WTC11 (cell line): ENCODE measurements at regions not wholly inside any gene's neighbourhood (a gene's known extent, or its start where the extent isn't known, plus 50 kb on each side); places are given as distances from the start of the nearest gene placed in this dataset.

Experiments used
- ATAC-seq: fragments of 200-7000 bp; cut with Tn5 transposase; 2 replicates; pipeline ENCODE4 v1.10.0; 2021; ENCODE audit warnings: mild to moderate bottlenecking, moderate library complexity
- CTCF ChIA-PET: fragments of 300-600 bp; sonication (Branson Sonifier 250); formaldehyde crosslinking; loops from one replicate; lab custom pipeline; 2021; ENCODE audit warnings: antibody characterized with exemption; lab: Charles Lee
- POLR2A ChIA-PET: fragments of 350-600 bp; sonication (Branson Sonifier 250); formaldehyde crosslinking; loops from one replicate; lab custom pipeline; 2021; ENCODE audit warnings: antibody characterized with exemption; lab: Charles Lee
- DNase-seq: peaks from one replicate; pipeline ENCODE4 v3.0.0; 2021; ENCODE audit warnings: low spot score
- H3K27ac Mint-ChIP-seq: 2 replicates; pipeline ENCODE4 v1.8.0; 2021; ENCODE audit warnings: mixed read lengths
- H3K27me3 Mint-ChIP-seq: 2 replicates; pipeline ENCODE4 v1.8.0; 2021; ENCODE audit warnings: low read depth, mild to moderate bottlenecking, moderate library complexity, mixed read lengths
- H3K36me3 Mint-ChIP-seq: 2 replicates; pipeline ENCODE4 v1.8.0; 2021; ENCODE audit warnings: mixed read lengths
- H3K4me1 Mint-ChIP-seq: 2 replicates; pipeline ENCODE4 v1.8.0; 2022; ENCODE audit warnings: mixed read lengths
- H3K4me3 Mint-ChIP-seq: 2 replicates; pipeline ENCODE4 v1.8.0; 2021; ENCODE audit warnings: mild to moderate bottlenecking, moderate library complexity, mixed read lengths
- H3K9me3 Mint-ChIP-seq: 2 replicates; pipeline ENCODE4 v1.8.0; 2021; ENCODE audit warnings: mixed read lengths
- AFF4 ChIP-seq: sonication (generic); formaldehyde crosslinking; IDR thresholded peaks from 2 replicates; pipeline ENCODE4 v1.8.1; 2023; ENCODE audit warnings: mild to moderate bottlenecking, missing genetic modification reagents, borderline replicate concordance
- ATF1 ChIP-seq: sonication (generic); formaldehyde crosslinking; IDR thresholded peaks from 2 replicates; pipeline ENCODE4 v1.8.1; 2023; ENCODE audit warnings: mild to moderate bottlenecking, moderate library complexity, missing genetic modification reagents
- ATF3 ChIP-seq: sonication (generic); formaldehyde crosslinking; conservative IDR thresholded peaks from 2 replicates; pipeline ENCODE4 v1.8.1; 2022; ENCODE audit warnings: mild to moderate bottlenecking, missing genetic modification reagents
- E2F4 ChIP-seq: sonication (generic); formaldehyde crosslinking; IDR thresholded peaks from 2 replicates; pipeline ENCODE4 v1.8.1; 2022; ENCODE audit warnings: low read depth, mild to moderate bottlenecking, moderate library complexity, missing genetic modification reagents, borderline replicate concordance
- EMX1 ChIP-seq: fragments of 250-450 bp; sonication (Bioruptor Pico); IDR thresholded peaks from 2 replicates; pipeline ENCODE4 v1.8.0; 2021; ENCODE audit warnings: mild to moderate bottlenecking
- ETV6 ChIP-seq: sonication (generic); formaldehyde crosslinking; IDR thresholded peaks from 2 replicates; pipeline ENCODE4 v1.8.1; 2022; ENCODE audit warnings: mild to moderate bottlenecking, missing genetic modification reagents
- FOXK1 ChIP-seq: sonication (generic); formaldehyde crosslinking; IDR thresholded peaks from 2 replicates; pipeline ENCODE4 v1.8.0; 2022; ENCODE audit warnings: mild to moderate bottlenecking, moderate library complexity, missing genetic modification reagents
- IRF2 ChIP-seq: sonication (generic); formaldehyde crosslinking; IDR thresholded peaks from 2 replicates; pipeline ENCODE4 v1.8.0; 2022; ENCODE audit warnings: low read depth, missing genetic modification reagents, borderline replicate concordance
- JUN ChIP-seq: sonication (generic); formaldehyde crosslinking; IDR thresholded peaks from 2 replicates; pipeline ENCODE4 v1.8.0; 2023; ENCODE audit warnings: mild to moderate bottlenecking, missing genetic modification reagents
- KAT7 ChIP-seq: sonication (generic); formaldehyde crosslinking; IDR thresholded peaks from 2 replicates; pipeline ENCODE4 v1.8.1; 2023; ENCODE audit warnings: missing genetic modification reagents, mild to moderate bottlenecking, borderline replicate concordance
- MAX ChIP-seq: sonication (generic); formaldehyde crosslinking; IDR thresholded peaks from 2 replicates; pipeline ENCODE4 v1.8.0; 2022; ENCODE audit warnings: mild to moderate bottlenecking, missing genetic modification reagents
- NFATC4 ChIP-seq: fragments of 250-450 bp; sonication (Bioruptor Pico); IDR thresholded peaks from 2 replicates; pipeline ENCODE4 v1.9.0; 2021; ENCODE audit warnings: mild to moderate bottlenecking
- NFE2L1 ChIP-seq: sonication (generic); formaldehyde crosslinking; IDR thresholded peaks from 2 replicates; pipeline ENCODE4 v1.8.1; 2023; ENCODE audit warnings: missing genetic modification reagents
- SMAD4 ChIP-seq: sonication (generic); formaldehyde crosslinking; IDR thresholded peaks from 2 replicates; pipeline ENCODE4 v1.8.0; 2022; ENCODE audit warnings: mild to moderate bottlenecking, missing genetic modification reagents
- SP1 ChIP-seq: sonication (generic); formaldehyde crosslinking; conservative IDR thresholded peaks from 2 replicates; pipeline ENCODE4 v1.8.1; 2022; ENCODE audit warnings: missing genetic modification reagents
- STAT6 ChIP-seq: sonication (generic); formaldehyde crosslinking; conservative IDR thresholded peaks from 2 replicates; pipeline ENCODE4 v1.8.1; 2023; ENCODE audit warnings: mild to moderate bottlenecking, low read depth, missing genetic modification reagents, moderate library complexity
- TEAD1 ChIP-seq: sonication (generic); formaldehyde crosslinking; IDR thresholded peaks from 2 replicates; pipeline ENCODE4 v1.8.0; 2022; ENCODE audit warnings: mild to moderate bottlenecking, missing genetic modification reagents
- ZBTB43 ChIP-seq: sonication (generic); formaldehyde crosslinking; IDR thresholded peaks from 2 replicates; pipeline ENCODE4 v1.8.1; 2023; ENCODE audit warnings: mild to moderate bottlenecking, missing genetic modification reagents
- ZNF232 ChIP-seq: sonication (generic); formaldehyde crosslinking; IDR thresholded peaks from 2 replicates; pipeline ENCODE4 v1.8.0; 2022; ENCODE audit warnings: mild to moderate bottlenecking, missing genetic modification reagents
- ZNF317 ChIP-seq: sonication (generic); formaldehyde crosslinking; IDR thresholded peaks from 2 replicates; pipeline ENCODE4 v1.8.1; 2023; ENCODE audit warnings: low read depth, mild to moderate bottlenecking, moderate library complexity, missing genetic modification reagents, borderline replicate concordance
- ZNF671 ChIP-seq: fragments of 250-450 bp; sonication (Bioruptor Pico); IDR thresholded peaks from 2 replicates; pipeline ENCODE4 v1.8.0; 2021; ENCODE audit warnings: mild to moderate bottlenecking
- TF ChIP-seq, protein P1 (sequence below): fragments of 250-450 bp; sonication (Bioruptor Pico); IDR thresholded peaks from 2 replicates; pipeline ENCODE4 v1.9.0; 2021; ENCODE audit warnings: mild to moderate bottlenecking, borderline replicate concordance
- TF ChIP-seq, protein P2 (sequence below): fragments of 250-450 bp; sonication (Bioruptor Pico); IDR thresholded peaks from 2 replicates; pipeline ENCODE4 v1.9.0; 2021; ENCODE audit warnings: mild to moderate bottlenecking

GRCh38 chr2:5064687-5065086 lies 627.5 kb upstream of the SOX11 start:
- peaks cover 72% of the 10 kb centered on the region for H3K36me3 Mint-ChIP-seq
- TF ChIP-seq AFF4 (CRISPR knock-in tag): no peak
- TF ChIP-seq E2F4 (CRISPR knock-in tag): no peak
- no peak for TF ChIP-seq ETV6 (CRISPR knock-in tag)
- TF ChIP-seq, protein P1, sequence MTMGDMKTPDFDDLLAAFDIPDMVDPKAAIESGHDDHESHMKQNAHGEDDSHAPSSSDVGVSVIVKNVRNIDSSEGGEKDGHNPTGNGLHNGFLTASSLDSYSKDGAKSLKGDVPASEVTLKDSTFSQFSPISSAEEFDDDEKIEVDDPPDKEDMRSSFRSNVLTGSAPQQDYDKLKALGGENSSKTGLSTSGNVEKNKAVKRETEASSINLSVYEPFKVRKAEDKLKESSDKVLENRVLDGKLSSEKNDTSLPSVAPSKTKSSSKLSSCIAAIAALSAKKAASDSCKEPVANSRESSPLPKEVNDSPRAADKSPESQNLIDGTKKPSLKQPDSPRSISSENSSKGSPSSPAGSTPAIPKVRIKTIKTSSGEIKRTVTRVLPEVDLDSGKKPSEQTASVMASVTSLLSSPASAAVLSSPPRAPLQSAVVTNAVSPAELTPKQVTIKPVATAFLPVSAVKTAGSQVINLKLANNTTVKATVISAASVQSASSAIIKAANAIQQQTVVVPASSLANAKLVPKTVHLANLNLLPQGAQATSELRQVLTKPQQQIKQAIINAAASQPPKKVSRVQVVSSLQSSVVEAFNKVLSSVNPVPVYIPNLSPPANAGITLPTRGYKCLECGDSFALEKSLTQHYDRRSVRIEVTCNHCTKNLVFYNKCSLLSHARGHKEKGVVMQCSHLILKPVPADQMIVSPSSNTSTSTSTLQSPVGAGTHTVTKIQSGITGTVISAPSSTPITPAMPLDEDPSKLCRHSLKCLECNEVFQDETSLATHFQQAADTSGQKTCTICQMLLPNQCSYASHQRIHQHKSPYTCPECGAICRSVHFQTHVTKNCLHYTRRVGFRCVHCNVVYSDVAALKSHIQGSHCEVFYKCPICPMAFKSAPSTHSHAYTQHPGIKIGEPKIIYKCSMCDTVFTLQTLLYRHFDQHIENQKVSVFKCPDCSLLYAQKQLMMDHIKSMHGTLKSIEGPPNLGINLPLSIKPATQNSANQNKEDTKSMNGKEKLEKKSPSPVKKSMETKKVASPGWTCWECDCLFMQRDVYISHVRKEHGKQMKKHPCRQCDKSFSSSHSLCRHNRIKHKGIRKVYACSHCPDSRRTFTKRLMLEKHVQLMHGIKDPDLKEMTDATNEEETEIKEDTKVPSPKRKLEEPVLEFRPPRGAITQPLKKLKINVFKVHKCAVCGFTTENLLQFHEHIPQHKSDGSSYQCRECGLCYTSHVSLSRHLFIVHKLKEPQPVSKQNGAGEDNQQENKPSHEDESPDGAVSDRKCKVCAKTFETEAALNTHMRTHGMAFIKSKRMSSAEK (CRISPR knock-in tag): no peak
- TF ChIP-seq TEAD1 (CRISPR knock-in tag): no peak
- TF ChIP-seq ATF1 (CRISPR knock-in tag): no peak
- no peak for TF ChIP-seq ZNF671 (CRISPR knock-in tag)
- TF ChIP-seq ATF3 (CRISPR knock-in tag): no peak
- TF ChIP-seq SMAD4 (CRISPR knock-in tag): no peak
- no peak for TF ChIP-seq EMX1 (CRISPR knock-in tag)
- no peak for TF ChIP-seq JUN
- TF ChIP-seq, all 79 proteins: peak for 0
- Mint-ChIP-seq H3K27me3 (peaks cover 9% of the 10 kb centered on the region), H3K27ac (no peak overlapping the region), H3K4me1 (no peaks in the 10 kb centered on the region), H3K9me3 (peaks cover 84% of the 10 kb centered on the region), H3K4me3 (no peak overlapping the region)
- CTCF ChIA-PET: no interaction called here
- POLR2A ChIA-PET: no interaction called here
- ATAC-seq (no peak), DNase-seq (no peak)

DNA sequence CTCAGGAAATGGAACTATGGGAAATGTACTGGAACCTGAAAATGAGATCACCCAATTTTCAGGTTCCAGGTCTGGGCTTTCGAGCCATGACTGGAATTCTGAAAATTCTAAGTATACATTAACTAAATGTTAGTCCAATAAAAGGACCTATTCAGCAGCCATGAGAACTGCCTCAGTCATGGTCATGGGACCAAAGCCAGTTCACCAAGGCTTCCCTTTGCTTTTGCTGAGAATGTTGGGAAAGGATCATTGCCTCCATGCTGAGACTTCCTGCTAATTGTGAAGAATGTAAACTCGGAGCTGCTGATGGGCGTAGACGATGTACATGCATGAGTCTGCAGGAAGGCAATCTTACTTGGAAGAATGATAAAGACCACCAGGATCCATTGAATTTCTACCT lies 624.4 kb upstream of the SOX11 start:
- ChIA-PET POLR2A (no interaction called here), CTCF (no interaction called here)
- Mint-ChIP-seq H3K27ac (no peak overlapping the region), H3K4me1 (no peaks in the 10 kb centered on the region), H3K36me3 (peaks cover 80% of the 10 kb centered on the region), H3K4me3 (no peak overlapping the region), H3K9me3 (peaks cover 89% of the 10 kb centered on the region), H3K27me3 (peaks cover 11% of the 10 kb centered on the region)
- ATAC-seq: no peak
- DNase-seq: no peak
- TF ChIP-seq, protein P2, sequence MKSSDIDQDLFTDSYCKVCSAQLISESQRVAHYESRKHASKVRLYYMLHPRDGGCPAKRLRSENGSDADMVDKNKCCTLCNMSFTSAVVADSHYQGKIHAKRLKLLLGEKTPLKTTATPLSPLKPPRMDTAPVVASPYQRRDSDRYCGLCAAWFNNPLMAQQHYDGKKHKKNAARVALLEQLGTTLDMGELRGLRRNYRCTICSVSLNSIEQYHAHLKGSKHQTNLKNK (CRISPR knock-in tag): no peak
- TF ChIP-seq KAT7 (CRISPR knock-in tag) (no peak), MAX (CRISPR knock-in tag) (no peak), NFE2L1 (CRISPR knock-in tag) (no peak), NFATC4 (no peak), FOXK1 (CRISPR knock-in tag) (no peak), STAT6 (CRISPR knock-in tag) (no peak), SP1 (CRISPR knock-in tag) (no peak), ZNF317 (CRISPR knock-in tag) (no peak), ZBTB43 (CRISPR knock-in tag) (no peak), IRF2 (CRISPR knock-in tag) (no peak), ZNF232 (CRISPR knock-in tag) (no peak)
